22Rv1 (cell line): ENCODE measurements at regions not wholly inside any gene's neighbourhood (a gene's known extent, or its start where the extent isn't known, plus 50 kb on each side); places are given as distances from the start of the nearest gene placed in this dataset.

Experiments used
- H3K27ac ChIP-seq: fragments of 450-650 bp; 2 replicates; pipeline ENCODE4 v1.5.1; 2017
- ZFX ChIP-seq: fragments of 450-650 bp; IDR thresholded peaks from 2 replicates; pipeline ENCODE4 v1.6.1; 2017; ENCODE audit warnings: antibody characterized with exemption, borderline replicate concordance
- TF ChIP-seq, protein P1 (sequence below): fragments of 450-650 bp; IDR thresholded peaks from 2 replicates; pipeline ENCODE4 v1.5.1; 2017; ENCODE audit warnings: mild to moderate bottlenecking

DNA sequence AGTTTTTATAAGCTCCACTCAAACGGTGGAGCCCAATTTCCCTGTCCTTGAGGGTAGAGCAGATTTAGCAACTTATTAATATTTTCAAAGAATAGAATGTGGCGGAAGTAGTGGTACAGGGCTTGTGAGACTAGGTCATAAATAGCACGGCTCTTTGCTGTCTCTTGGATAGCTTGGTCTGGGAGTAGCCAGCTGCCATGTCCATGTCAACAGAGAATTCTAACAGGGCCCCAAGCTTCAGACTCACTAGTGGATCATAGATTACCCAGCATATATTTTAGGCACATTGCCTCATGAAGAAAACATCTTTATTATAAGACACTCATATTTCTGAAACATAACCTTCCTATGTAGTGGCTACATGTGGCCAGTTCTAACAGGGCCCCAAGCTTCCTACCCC is 755.7 kb downstream of the HDGFL1 start:
- TF ChIP-seq, protein P1, sequence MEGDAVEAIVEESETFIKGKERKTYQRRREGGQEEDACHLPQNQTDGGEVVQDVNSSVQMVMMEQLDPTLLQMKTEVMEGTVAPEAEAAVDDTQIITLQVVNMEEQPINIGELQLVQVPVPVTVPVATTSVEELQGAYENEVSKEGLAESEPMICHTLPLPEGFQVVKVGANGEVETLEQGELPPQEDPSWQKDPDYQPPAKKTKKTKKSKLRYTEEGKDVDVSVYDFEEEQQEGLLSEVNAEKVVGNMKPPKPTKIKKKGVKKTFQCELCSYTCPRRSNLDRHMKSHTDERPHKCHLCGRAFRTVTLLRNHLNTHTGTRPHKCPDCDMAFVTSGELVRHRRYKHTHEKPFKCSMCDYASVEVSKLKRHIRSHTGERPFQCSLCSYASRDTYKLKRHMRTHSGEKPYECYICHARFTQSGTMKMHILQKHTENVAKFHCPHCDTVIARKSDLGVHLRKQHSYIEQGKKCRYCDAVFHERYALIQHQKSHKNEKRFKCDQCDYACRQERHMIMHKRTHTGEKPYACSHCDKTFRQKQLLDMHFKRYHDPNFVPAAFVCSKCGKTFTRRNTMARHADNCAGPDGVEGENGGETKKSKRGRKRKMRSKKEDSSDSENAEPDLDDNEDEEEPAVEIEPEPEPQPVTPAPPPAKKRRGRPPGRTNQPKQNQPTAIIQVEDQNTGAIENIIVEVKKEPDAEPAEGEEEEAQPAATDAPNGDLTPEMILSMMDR: no peak
- TF ChIP-seq ZFX: no peak
- no peak overlapping the region for H3K27ac ChIP-seq

DNA sequence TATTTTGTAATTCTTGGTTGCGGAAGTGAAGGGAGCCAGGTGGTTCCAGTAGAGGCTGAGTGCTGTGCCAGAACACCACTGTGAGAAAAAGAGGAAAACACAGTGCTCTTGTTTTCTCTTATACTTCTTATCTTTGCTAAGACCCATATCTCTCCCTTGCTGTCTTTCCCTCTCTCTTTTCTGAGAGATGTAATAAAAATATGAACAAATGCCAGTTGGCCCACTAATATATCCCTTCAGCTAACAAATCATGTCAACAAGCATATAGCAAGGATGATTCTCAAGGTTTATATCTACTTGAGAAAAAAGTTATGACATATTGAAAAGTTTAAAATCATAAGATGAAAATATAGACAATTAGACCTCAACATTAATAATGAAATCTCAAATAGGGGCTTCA is 758.3 kb downstream of the HDGFL1 start:
- no peak overlapping the region for H3K27ac ChIP-seq
- no peak for TF ChIP-seq ZFX
- TF ChIP-seq, protein P1: no peak

DNA sequence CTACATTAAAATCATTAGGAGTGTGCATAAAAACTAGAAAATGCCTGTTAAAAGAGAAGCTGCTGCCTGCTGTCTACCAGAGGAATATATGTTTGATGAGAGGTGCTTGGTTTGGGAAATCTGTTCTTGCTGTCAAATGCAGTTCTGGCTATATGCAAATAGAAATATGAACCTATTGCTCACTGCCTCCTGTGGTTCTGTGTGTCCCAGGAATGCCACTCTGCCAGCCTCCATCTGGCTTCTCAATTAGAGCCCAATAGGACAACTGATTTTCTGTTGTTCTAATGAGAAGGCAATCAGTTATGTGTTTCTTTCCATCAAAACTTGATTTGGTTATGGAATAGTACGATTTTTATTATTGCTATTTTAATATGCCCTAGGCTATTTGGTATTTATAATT is 759.7 kb downstream of the HDGFL1 start:
- no peak for TF ChIP-seq ZFX
- TF ChIP-seq, protein P1: no peak
- no peak overlapping the region for H3K27ac ChIP-seq

DNA sequence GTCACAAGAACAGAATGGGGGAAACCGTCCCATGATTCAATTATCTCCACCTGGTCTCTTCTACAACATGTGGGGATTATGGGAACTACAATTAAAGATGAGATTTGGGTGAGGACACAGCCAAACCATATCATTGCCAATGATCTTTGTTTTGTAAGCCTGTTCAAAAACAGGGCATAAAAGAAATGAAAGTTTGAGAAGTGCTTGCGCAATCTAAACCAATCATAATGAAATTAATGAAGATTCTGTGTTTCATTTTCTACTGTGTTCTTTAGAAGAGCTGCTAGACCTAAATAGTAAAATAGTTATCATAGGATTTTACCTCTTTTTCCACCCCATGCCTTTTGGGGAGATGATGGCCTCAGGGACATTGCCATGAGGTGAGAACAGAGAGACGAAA is 761.3 kb downstream of the HDGFL1 start:
- H3K27ac ChIP-seq: no peak overlapping the region
- no peak for TF ChIP-seq ZFX
- TF ChIP-seq, protein P1: no peak

DNA sequence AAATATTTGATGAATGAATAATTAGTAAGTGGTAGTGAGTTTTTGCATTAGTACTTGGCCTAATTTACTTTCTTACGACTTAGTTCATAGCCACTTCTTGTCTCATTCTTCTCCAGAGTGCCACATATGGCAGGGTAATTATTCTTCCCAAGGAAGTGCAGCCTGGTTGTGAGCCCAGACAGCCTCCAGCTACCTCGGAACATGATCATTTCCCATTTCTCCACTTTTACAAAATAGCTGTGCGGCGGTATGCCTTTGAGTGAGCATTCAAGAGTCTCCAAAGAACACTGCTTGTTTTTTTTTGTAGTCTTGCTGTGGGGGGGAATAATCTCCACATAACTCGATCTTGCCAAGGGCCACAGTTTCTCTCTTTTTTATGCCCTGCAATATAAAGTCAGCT is 765.0 kb downstream of the HDGFL1 start:
- TF ChIP-seq, protein P1: no peak
- no peak for TF ChIP-seq ZFX
- H3K27ac ChIP-seq: no peak overlapping the region

DNA sequence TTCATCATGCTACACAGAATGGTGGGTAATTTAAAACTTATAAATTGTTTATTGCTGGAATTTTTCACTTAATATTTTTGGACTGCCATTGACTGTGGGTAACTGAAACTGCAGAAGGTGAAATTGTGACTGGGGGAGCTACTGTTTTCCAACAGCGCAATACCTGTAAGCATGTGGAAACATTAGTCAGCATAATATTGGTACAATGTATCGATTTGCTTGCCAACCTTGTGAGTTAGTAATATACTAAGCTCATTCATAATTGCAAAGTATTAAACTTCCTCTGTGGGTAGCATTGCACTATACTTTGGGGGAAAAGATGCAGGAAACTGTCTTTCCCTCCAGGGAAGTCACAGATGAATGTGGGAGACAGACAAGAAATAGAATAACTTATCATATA is 766.5 kb downstream of the HDGFL1 start:
- H3K27ac ChIP-seq: no peak overlapping the region
- TF ChIP-seq, protein P1: no peak
- TF ChIP-seq ZFX: no peak

DNA sequence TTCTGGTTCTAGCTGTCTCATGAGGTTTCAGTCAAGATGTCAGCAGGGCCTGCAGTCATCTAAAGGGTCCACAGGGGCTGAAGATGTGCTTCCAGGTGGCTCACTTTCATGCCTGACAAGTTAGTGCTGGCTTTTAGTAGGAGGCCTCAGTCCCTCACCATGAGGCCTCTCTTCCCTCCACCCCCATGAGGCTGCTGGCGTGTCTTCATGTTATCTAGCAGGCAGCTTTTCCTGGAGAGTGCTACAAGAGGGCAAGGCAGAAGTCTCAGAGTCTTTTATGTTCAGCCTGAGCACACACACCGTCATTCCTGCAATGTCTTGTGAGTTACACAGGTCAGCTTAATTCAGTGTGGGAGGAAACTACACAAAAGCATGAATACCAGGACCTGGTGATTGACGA is 769.9 kb downstream of the HDGFL1 start:
- no peak overlapping the region for H3K27ac ChIP-seq
- TF ChIP-seq, protein P1: no peak
- TF ChIP-seq ZFX: no peak
